SK-N-SH (cell line): ENCODE measurements at regions not wholly inside any gene's neighbourhood (a gene's known extent, or its start where the extent isn't known, plus 50 kb on each side); places are given as distances from the start of the nearest gene placed in this dataset.
A peak's percentile ranks its signal among the peaks of the same experiment; 100 is the strongest.

Experiments used
- CTCF ChIA-PET: fragments of 300-600, 350-600 bp; formaldehyde crosslinking; extraction: SDS; loops from one replicate; lab custom pipeline; 2021; lab: Yijun Ruan, JAX
- POLR2A ChIA-PET: fragments of 350-600 bp; sonication (Branson Sonifier 250); formaldehyde crosslinking; extraction: SDS; loops from one replicate; lab custom pipeline; 2020; ENCODE audit warnings: antibody characterized with exemption, inconsistent platforms; lab: Yijun Ruan, JAX
- DNase-seq: peaks from one replicate; pipeline ENCODE4 v3.0.0; 2012
- H2AFZ ChIP-seq: fragments of 200-600 bp; sonication (generic); 2 replicates; pipeline ENCODE4 v1.8.1; 2016; ENCODE audit warnings: antibody characterized with exemption, mild to moderate bottlenecking, low read depth
- H3F3A ChIP-seq: fragments of 200-600 bp; sonication (generic); replicated peaks from 2 replicates; pipeline ENCODE3; 2016; ENCODE audit warnings: antibody characterized with exemption, mild to moderate bottlenecking; ENCODE audit not compliant: insufficient read depth
- H3K27ac ChIP-seq, 2 experiments: fragments of 200-500 bp in 1 of 2; fragments of 200-600 bp in 1 of 2; sonication (Bioruptor generic) in 1 of 2; sonication (generic), shearing (Covaris generic) in 1 of 2; 2 replicates each; pipeline versions ENCODE4 v1.5.1 to v1.6.1; 2014 to 2016; ENCODE audit warnings: low read depth in 2 of 2, inconsistent platforms in 1 of 2, low read length in 1 of 2, mild to moderate bottlenecking in 1 of 2, mixed read lengths in 1 of 2
- H3K27me3 ChIP-seq: fragments of 200-600 bp; sonication (generic), shearing (Covaris generic); 2 replicates; pipeline ENCODE4 v1.6.1; 2016; ENCODE audit warnings: mixed run types; ENCODE audit not compliant: insufficient read depth
- H3K36me3 ChIP-seq, 2 experiments: fragments of 200-500 bp in 1 of 2; fragments of 200-600 bp in 1 of 2; sonication (Bioruptor generic) in 1 of 2; sonication (generic) in 1 of 2; replicated peaks in 1 of 2; 2 replicates each; pipeline versions ENCODE3 to v1.5.1; 2014 to 2016; ENCODE audit warnings: low read length in 1 of 2, mild to moderate bottlenecking in 1 of 2; ENCODE audit not compliant: insufficient read depth in 2 of 2, control insufficient read depth in 1 of 2
- H3K4me1 ChIP-seq, 2 experiments: fragments of 200-500 bp in 1 of 2; fragments of 200-600 bp in 1 of 2; sonication (Bioruptor generic) in 1 of 2; sonication (generic), shearing (Covaris generic) in 1 of 2; 2 replicates each; pipeline versions ENCODE4 v1.5.1 to v1.6.1; 2014 to 2016; ENCODE audit warnings: low read depth in 1 of 2, low read length in 1 of 2, mixed run types in 1 of 2; ENCODE audit not compliant: insufficient read depth in 2 of 2, control insufficient read depth in 1 of 2
- H3K4me2 ChIP-seq: fragments of 200-600 bp; sonication (generic), shearing (Covaris generic); 2 replicates; pipeline ENCODE4 v1.6.1; 2017; ENCODE audit warnings: mixed run types
- H3K4me3 ChIP-seq, 2 experiments: fragments of 200-500 bp in 1 of 2; fragments of 200-600 bp in 1 of 2; sonication (Bioruptor generic) in 1 of 2; sonication (generic), shearing (Covaris generic) in 1 of 2; 2 replicates each; pipeline versions ENCODE4 v1.5.1 to v1.8.1; 2014 to 2016; ENCODE audit warnings: low read depth in 2 of 2, inconsistent platforms in 1 of 2, low read length in 1 of 2, mild to moderate bottlenecking in 1 of 2, mixed read lengths in 1 of 2, moderate library complexity in 1 of 2
- H3K79me2 ChIP-seq: fragments of 200-600 bp; sonication (generic); 2 replicates; pipeline ENCODE4 v1.8.1; 2017; ENCODE audit warnings: mild to moderate bottlenecking; ENCODE audit not compliant: insufficient read depth
- H3K9ac ChIP-seq: fragments of 200-600 bp; sonication (generic); 2 replicates; pipeline ENCODE4 v1.6.1; 2017; ENCODE audit warnings: mixed run types
- H3K9me2 ChIP-seq: fragments of 200-600 bp; sonication (generic); 2 replicates; pipeline ENCODE4 v1.6.1; 2017; ENCODE audit warnings: mixed run types
- H3K9me3 ChIP-seq: fragments of 200-600 bp; sonication (generic); 2 replicates; pipeline ENCODE4 v1.6.1; 2017; ENCODE audit warnings: mixed run types, mild to moderate bottlenecking, moderate library complexity
- H4K20me1 ChIP-seq: fragments of 200-600 bp; sonication (generic); 2 replicates; pipeline ENCODE4 v1.6.1; 2017; ENCODE audit warnings: mild to moderate bottlenecking, mixed run types; ENCODE audit not compliant: insufficient read depth
- GATA2 ChIP-seq: sonication (generic); formaldehyde crosslinking; IDR thresholded peaks from 2 replicates; pipeline ENCODE4 v1.5.0; 2020; ENCODE audit warnings: mild to moderate bottlenecking, missing genetic modification reagents
- RFX5 ChIP-seq: IDR thresholded peaks from 2 replicates; pipeline ENCODE4 v1.6.1; 2012; ENCODE audit warnings: mild to moderate bottlenecking, improper control_type of control experiment, low read length
- YY1 ChIP-seq: IDR thresholded peaks from 2 replicates; pipeline ENCODE4 v1.4.0; 2012; ENCODE audit warnings: low read depth, mild to moderate bottlenecking
- WGBS: methylation state at CpG from one replicate; pipeline ENCODE4 v1.1.6; 2017; ENCODE audit warnings: low lambda C conversion rate; 5-methylcytosine and 5-hydroxymethylcytosine counted together
- TF ChIP-seq, protein P1 (sequence below): fragments of 150-350 bp; IDR thresholded peaks from 2 replicates; pipeline ENCODE4 v1.6.1; 2017; ENCODE audit warnings: antibody characterized with exemption, low read length, low read depth, borderline replicate concordance
- TF ChIP-seq, protein P2 (sequence below): IDR thresholded peaks from 2 replicates; pipeline ENCODE4; 2012
- TF ChIP-seq, protein P3 (sequence below): fragments of 150-350 bp; IDR thresholded peaks from 2 replicates; pipeline ENCODE4 v1.6.1; 2016; ENCODE audit warnings: mild to moderate bottlenecking, low read depth, low read length
- TF ChIP-seq, protein P4 (sequence below): IDR thresholded peaks from 2 replicates; pipeline ENCODE4 v1.4.0; 2012; ENCODE audit warnings: low read depth

DNA sequence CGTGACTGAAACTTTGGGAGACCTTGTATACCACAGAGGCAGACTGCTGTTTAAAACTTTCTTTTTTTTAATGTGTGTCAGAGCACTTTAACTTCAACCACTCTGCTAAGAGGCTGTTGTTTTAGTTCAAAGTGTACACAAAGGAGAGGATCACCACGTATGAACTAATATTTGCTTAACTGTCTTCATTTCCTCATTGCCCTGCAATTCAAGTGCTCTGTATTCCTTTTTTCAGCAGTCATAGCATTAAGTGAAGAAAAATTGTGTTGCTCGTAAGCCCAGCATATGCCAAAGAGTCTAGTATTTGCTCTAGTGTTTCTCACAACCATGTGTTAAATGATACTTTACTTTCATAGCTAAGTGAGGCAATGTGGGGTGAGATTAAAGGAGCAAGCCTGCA, 63.0 kb upstream of the HHIP start:
- Histone ChIP-seq H3K4me3 (no peak overlapping the region; a peak in 1 of 4 replicates), H3K9me3 (no peaks in the 10 kb centered on the region), H3K27me3 (no peaks in the 10 kb centered on the region), H3K27ac (peak overlapping the region in 1 of 2 experiments; percentile 90; a peak in 2 of 4 replicates), H2AFZ (peak overlapping the region; percentile 54), H3K36me3 (no peaks in the 10 kb centered on the region), H3K4me1 (peaks cover 0 to 39% of the 10 kb centered on the region in 2 experiments; a peak in 3 of 4 replicates), H3K9ac (peak overlapping the region; percentile 44), H3F3A (peaks cover 48% of the 10 kb centered on the region), H3K79me2 (no peaks in the 10 kb centered on the region), H4K20me1 (no peaks in the 10 kb centered on the region), H3K4me2 (peak overlapping the region; percentile 54), H3K9me2 (no peaks in the 10 kb centered on the region)
- 45% methylated on average over 3 of the region's 3 CpGs for WGBS
- CTCF ChIA-PET, result no interaction called here
- POLR2A ChIA-PET, result no interaction called here
- TF ChIP-seq, protein P1, sequence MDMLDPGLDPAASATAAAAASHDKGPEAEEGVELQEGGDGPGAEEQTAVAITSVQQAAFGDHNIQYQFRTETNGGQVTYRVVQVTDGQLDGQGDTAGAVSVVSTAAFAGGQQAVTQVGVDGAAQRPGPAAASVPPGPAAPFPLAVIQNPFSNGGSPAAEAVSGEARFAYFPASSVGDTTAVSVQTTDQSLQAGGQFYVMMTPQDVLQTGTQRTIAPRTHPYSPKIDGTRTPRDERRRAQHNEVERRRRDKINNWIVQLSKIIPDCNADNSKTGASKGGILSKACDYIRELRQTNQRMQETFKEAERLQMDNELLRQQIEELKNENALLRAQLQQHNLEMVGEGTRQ, result no peak
- no peak for TF ChIP-seq GATA2 (CRISPR knock-in tag)
- TF ChIP-seq, protein P2, sequence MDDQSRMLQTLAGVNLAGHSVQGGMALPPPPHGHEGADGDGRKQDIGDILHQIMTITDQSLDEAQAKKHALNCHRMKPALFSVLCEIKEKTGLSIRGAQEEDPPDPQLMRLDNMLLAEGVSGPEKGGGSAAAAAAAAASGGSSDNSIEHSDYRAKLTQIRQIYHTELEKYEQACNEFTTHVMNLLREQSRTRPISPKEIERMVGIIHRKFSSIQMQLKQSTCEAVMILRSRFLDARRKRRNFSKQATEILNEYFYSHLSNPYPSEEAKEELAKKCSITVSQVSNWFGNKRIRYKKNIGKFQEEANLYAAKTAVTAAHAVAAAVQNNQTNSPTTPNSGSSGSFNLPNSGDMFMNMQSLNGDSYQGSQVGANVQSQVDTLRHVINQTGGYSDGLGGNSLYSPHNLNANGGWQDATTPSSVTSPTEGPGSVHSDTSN, result no peak
- TF ChIP-seq YY1, result no peak
- DNase-seq, result no peak

DNA sequence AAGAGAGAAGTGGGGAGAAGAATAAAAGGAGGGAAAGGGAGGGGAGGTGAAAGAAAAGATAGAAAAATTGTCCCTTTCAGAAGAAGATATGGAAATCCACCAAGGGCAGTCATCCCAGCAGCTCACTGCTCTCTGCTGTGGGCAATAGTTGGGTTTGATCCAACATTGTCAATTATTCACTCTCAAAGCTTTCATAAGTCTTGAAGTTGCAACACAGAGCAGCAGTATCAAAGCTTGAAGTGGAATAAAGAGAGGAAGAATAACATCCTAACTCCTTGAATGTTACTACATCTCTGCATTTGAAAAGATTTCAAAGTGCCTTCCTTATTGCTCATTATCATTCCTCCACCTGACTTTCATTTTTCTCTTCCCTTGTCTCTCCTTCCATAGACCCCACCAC, 62.3 kb upstream of the HHIP start:
- Histone ChIP-seq H3K4me1 (peaks cover 0 to 37% of the 10 kb centered on the region in 2 experiments; a peak in 3 of 4 replicates), H3F3A (peaks cover 48% of the 10 kb centered on the region), H3K27me3 (no peaks in the 10 kb centered on the region), H3K9me3 (no peaks in the 10 kb centered on the region), H3K36me3 (no peaks in the 10 kb centered on the region), H3K4me2 (peak overlapping the region; percentile 54; the same call in 1 of the 2 replicates), H3K27ac (peak overlapping the region in 1 of 2 experiments; percentile 90; a peak in 2 of 4 replicates), H3K4me3 (no peak overlapping the region), H3K9ac (peak overlapping the region; percentile 44; the same call in 1 of the 2 replicates), H3K79me2 (no peaks in the 10 kb centered on the region), H2AFZ (peak overlapping the region; percentile 54; the same call in 1 of the 2 replicates), H4K20me1 (no peaks in the 10 kb centered on the region), H3K9me2 (no peaks in the 10 kb centered on the region)
- CTCF ChIA-PET, result interaction anchor here (1.4 kb wide), 1 partner anchor 28 kb away, joined by 3 read pairs; no protein-coding TSS in a partner anchor
- POLR2A ChIA-PET, result no interaction called here
- no peak for DNase-seq
- no peak for TF ChIP-seq RFX5
- TF ChIP-seq, protein P3, sequence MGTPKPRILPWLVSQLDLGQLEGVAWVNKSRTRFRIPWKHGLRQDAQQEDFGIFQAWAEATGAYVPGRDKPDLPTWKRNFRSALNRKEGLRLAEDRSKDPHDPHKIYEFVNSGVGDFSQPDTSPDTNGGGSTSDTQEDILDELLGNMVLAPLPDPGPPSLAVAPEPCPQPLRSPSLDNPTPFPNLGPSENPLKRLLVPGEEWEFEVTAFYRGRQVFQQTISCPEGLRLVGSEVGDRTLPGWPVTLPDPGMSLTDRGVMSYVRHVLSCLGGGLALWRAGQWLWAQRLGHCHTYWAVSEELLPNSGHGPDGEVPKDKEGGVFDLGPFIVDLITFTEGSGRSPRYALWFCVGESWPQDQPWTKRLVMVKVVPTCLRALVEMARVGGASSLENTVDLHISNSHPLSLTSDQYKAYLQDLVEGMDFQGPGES, result no peak
- TF ChIP-seq, protein P1, result no peak
- TF ChIP-seq, protein P4, sequence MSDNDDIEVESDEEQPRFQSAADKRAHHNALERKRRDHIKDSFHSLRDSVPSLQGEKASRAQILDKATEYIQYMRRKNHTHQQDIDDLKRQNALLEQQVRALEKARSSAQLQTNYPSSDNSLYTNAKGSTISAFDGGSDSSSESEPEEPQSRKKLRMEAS, result no peak
